NCI-H446 (cell line): ENCODE measurements at regions not wholly inside any gene's neighbourhood (a gene's known extent, or its start where the extent isn't known, plus 50 kb on each side); places are given as distances from the start of the nearest gene placed in this dataset.
A peak's percentile ranks its signal among the peaks of the same experiment; 100 is the strongest.

Source experiments
- DNase-seq, 2 experiments: peaks; one replicate each; lab custom pipeline; 2025; lab: John Stamatoyannopoulos, UW

DNA sequence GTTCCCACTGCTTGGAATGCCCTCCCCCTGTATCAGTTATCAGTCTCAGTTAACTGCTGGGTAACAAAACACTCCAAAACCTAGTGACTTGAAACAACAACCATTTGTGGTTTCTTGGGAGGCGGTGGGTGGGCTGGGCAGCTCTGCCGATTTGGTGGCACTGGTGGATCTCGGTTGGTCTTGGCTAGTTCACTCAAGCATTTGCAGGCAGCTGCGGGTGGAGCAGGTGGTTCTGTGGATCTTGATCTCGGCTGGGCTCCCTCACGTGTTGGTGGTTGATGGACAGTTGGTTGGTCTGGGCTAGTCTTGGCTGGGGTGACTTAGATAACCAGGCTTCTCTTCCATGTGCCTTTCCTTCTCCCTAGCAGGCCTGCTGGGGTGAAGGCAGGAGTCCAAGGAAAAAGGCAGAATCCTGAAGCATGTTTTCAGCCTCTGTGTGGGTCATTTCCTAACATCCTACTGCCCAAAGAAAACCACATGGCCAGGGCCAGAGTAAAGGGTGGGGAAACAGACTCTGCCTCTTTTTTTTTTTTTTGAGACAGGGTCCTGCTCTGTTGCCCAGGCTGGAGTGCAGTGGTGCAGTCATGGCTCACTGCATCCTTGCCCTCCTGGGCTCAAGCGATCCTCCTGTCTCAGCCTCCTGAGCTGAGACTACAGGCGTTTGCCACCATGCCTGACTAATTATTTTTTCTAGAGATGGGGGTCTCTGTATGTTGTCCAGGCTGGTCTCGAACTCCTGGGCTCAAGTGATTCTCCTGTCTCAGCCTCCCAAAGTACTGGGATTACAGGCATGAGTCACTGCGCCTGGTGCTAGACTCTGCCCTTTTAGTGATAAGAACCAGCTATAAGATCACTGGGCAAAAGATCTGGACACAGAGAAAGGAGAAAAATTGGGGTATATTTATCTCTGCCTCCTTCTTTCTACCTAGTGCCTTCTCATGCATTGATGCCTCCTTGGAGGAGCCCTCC lies 183.7 kb downstream of the RGS3 start:
- no peak for DNase-seq

DNA sequence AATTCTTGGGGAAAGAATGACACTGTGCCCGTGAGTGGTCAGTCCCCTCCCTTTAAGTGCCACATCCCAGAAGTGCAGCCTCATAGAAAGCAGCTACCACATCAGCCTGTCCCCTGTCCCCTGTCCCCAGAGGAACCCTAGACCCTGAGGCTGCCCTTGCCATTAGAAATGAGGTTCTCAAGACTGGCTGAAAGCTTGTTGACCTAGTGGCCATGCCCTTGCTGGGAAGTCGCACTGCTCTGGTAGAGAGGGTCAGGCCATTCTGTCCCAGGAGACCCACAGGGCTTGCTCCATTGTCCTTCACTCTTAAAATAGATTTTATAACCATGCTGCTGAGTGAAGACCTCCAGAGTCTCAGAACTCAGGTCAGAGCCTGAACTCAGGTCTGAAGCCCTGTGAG lies 184.5 kb downstream of the RGS3 start:
- no peak for DNase-seq

DNA sequence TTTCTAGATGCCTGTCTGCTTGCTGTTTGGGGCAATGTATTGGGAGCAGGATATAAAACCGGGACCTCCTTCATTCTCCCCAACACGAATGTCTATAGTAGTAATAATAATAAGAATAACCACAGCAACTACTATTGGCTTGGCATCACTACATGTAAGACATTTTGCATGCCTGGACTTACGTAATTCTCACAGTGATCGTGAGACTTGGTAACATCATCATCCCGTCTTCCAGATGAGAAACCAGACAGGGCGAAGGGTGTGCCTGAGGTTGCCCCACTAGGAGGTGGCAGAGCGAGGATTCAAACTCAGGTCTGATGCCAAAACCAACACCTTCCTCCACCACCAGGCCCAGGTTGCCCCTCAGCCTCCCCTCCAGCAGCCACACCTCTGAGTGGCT lies 185.1 kb downstream of the RGS3 start:
- DNase-seq = no peak

DNA sequence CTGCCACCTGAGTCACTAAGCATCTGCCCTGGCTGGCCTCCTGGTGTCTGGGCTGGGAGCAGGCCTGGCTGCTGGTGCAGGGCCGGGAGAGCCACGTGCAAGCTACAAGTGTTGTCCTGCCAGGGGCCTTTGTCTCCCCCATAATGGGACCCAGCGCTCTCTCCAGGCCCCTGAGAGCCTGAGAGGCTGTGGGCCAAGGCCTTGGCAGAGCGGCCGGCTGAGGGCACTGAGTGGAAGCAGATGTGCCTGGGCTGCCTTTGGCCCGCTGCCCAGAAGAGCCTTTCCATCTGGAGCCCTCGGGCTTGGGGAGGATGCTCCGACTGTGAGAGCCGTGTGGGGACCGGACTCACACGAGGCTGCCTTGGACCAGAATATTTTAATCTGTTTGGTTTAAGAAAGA lies 185.5 kb downstream of the RGS3 start:
- DNase-seq = peak; percentile 52 to 90

DNA sequence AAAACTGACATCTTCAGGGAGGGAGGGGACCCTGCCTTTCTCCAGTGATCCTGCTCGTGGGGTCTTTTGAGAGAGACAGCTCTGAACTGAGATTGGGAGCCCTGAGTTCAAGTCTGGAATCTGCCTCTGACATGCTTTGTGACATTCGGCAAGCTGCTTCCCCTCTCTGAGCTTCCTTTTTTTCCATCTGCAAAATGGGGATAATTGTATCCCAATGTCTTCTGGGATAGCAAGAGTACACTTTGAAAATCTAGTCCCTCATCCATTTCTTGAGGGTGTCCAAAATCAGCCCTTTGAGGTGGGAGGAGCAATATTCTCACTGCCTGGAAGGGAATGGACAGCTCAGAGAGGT lies 186.3 kb downstream of the RGS3 start:
- no peak for DNase-seq

DNA sequence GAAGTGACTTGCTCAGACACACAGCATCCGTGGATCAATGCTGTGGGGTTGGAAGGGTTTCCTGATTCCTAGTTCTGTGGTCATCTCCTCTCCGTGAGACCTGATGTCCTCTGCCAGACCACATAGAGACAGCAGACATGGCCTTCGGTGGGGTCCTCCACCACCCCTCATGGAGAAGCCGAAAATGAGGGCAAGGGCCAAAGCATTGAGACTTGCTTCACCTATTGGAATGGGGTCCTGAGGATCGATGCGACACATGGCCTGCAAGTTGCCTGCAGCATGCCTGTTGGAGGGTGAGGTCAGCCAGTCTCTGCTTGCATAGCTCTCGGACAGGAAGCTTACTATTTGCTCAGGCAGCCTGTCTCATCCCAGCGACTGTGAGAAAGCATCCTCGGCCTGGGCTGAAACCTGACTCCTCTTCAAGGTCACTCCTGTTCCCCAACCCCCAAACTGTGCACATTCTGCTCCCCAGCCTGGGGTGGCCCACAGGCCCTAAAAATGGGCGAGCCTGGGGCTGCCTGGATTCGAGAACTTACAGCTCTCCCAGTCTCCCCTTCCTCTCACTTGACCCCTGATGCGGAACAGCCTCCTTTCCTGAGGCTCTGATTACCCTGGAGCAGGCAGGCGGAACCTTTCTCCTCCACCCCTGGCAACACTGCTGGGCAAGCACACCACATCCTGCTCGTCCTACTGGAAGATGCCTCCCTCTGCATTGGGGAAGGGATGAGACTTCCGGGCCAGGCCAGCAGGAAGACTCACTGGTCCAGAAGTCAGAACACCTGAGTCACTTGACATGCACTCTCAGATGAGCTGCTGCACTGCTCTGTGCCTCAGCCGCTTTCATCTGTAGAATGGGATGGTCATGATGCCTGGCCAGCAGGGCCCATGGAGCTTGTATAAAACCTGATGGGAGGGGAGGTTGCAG lies 186.9 kb downstream of the RGS3 start:
- no peak for DNase-seq

DNA sequence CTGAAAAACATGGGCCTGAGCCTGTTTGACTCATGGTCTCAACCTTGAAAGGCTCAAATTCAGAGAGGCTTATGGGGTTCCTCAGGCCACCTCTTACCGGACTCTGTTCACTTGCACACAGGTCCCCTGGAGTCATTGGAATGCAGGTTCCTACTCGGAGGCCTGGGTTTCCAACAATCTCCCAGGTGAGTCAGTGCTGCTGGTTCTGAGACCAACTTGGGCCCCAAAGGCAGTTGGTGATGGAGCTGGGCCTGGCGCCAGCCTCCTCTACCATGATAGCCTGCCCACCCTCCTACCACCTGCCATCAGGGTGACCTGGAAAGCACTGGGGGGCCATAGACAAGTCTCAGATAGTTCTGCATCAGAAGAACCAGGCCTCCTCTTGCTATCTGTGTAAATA lies 188.4 kb downstream of the RGS3 start:
- no peak for DNase-seq

DNA sequence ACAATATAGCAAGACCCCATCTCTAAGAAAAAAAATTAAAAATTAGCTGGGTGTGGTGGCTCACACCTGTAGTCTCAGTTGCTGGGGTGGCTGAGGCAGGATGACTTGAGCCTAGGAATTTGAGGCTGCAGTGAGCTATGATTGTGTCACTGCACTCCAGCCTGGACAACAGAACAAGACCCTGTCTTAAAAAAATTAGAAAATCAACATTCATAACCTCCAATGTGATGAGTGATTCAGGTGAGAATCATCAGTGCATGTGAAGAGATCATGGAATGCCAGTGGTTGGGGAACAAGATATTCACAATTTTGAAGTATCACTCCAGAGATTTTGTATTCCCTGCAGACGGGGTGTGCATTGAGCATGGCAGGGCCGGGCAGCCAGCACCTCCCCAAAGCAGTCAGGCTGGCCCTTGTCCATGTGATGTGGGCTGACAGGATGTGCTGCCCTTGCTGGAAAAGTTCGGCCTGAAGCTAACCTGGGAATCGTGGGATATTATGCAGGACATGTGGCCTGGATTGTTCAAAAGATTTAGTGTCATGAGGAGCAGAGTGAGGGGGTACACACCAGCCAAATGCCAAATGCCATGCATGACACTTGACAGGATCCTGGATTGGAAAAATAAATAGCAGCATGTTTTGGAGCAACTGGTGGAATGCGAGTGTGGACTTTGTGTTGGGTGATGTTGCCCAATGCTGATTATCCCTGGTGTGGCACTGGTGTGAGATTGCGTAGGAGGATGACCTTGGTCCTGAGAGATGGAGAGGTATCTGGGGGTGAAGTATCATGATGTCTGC lies 189.0 kb downstream of the RGS3 start:
- DNase-seq = no peak

DNA sequence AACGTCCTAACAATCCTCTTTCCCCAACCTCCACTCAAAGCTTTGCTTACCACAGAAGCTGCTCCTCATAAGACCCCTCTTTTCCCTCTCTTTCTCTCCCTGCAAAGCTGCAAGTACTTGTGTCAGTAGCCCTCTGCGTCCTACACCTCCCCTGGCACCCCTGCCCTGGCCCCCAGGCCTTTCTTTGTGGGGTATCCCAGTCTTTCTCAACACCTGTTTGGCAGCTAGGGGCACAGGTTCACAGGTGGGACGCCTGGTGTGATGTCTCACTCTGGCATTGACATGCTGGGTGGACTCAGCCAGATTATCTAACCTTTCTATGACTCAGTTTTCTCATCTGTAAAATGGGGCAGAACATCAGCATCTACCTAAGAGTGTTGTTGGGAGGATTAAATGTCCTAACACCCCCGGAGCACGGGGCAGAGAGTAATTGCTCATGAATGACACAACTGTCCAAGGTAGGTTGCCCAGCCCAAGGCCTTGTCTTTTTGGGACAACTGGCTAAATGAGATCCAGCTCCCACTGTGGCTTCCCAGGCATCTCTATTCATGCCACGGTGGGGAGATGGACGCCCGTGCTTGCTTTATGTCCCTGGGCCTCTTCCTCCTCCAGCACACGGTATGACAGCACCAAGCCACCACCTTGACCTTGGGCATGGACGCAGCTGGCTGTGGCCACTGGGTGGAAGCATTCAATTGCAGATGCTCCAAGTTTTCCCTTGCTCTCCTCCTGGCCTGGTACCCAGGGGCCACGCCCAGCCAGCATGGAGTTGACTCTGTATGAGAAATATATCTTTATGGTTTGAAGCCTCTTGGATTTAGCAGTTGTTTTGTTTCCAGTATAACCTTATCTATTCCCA lies 190.4 kb downstream of the RGS3 start:
- DNase-seq = no peak

DNA sequence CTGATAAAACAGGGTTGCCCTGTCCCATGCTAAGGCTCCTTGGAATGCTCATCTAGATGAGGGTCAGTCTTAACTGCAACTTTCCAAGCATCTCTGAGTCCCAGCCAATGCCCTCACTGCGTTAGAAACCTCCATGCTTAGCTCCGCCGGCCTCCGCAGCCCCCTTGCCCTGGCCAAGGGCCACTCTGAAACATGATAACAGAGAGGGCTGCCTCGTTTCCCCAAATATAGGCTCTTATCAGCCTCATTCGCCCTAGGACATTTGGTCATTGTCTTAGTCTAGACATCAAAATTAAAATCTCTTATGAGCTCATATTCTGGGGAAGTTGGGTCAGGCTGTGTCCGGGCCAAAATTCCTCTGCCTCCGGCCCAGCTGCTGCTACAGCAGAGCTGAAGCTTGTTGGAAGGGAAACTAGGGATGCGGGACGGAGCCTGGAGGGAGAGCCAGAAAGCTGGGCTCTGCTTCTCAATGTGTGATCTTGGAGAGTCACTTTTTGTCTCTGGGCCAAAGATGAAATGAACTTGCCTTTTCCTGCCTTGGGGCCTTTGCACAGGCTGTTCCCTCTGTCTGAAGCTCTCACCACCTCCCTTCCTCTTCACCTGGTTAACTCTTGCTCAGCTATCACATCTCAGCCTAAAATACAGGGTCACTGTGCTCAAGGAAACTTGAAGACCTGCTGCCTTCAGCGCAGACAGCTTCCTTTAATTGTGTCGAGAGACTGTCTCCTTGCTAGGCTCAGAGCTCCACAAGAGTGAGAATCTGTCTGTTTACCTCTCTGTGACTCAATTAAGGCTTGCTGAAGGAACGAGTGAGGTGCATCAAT lies 191.3 kb downstream of the RGS3 start:
- DNase-seq = no peak

DNA sequence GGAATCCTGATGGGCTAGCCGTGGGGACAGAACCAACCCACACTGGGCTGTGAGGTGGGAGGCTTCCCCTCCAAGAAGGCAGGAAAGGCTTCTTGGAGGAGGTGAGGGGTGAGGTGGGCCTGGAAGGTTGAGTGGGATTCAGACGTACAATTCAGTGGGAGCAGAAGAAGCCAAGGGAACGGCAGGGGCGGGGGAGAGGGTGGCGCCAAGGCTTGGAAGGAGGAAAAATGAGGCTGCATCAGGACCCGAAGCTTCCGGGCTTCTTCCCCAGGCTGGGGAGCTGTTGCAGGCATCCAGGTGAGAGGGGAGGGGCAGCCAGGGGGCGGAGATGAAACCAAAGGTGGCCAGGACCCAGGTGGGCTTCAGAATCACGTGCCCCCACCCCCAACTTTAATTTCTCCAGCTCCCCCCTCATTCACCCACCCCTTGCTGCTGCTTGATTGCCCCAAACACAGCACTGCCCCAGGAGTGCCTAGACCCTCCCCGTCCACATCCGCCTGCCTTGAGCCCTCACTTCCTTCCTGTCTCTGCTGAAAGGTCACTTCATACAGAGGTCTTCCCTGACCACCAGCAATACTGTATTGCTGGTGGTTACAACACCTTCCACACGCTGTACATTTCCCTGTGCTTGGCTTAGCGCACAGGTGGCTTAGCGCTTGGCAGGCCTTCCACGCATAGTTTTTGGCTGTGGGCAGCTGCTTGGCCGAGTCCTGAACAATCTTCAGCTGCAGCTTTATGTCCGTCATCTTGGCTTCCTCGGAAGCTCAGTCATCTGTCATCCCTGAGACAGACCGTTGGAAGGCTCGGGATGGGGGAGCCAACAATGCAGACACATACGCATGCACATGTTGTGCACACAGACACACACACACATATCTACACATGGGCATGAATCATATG lies 193.5 kb downstream of the RGS3 start:
- DNase-seq = no peak

DNA sequence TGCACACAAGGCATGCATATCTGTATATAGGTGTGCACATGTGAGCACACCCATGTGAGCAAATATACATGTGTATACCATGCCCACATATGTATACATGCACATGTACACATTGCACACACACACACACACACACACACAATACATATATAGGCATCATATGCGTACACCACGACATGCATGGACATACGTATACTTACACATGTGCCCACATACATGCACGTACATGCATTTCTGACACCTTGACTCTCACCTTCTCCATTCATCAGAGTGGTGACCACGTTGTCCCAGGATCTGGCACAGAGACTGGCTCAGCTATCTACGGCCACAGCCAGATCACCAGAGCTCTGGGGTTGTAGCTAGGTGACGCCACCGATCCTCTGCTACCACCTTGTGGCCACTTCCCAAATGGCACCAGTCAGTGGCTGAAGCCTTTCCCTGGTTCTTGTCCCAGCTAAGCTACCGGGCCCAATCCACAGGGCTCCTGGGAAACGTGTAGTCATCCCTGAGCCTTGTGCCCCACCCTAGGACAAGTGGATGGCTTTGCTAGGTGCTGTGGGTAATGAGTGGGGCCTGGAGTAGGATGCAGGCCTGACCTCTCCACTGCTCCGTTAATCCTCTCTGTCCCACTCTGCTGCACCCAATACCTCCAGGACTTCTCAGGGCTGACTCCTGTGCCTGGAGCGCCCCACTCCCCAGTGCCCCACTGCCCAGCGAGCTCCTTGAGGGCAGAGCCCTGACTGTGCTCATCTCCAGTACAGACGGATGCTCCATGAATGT lies 194.4 kb downstream of the RGS3 start:
- DNase-seq = peak; percentile 34 to 63

DNA sequence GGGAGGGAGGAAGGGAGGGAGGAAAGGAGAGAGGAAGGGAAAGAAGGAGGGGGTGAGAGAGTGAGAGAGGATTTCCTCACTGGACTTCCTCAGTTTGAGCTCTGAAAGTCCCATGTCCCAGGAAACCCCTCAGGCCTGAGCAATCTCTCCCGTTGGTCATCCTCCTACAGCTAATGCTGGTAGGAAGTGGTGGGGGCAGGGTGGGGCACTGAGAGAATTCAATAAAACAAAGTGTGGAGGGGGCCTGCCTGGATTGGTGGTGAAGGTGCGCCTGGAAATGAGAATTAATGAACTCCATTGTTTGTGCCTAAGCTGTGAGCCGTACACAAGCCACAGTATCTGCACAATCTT lies 195.0 kb downstream of the RGS3 start:
- DNase-seq = no peak

DNA sequence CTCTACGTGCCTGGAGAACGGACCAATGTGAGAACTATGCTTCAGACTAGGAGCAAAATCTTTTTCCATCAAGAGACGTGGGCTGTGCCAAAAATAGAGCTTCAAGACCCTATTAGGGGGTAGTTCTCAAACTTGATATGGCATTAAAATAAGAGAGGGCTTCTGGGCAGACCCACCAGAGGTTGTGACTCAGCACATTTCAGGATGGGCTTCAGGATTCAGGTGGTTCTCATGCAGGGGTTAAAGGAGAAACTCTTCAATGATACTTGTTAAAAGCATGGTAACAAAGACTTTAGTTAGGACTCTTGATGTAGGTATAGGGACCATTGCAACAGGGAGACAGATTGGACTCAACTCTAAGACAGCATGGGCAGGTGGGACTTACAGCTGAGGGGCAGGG lies 195.5 kb downstream of the RGS3 start:
- no peak for DNase-seq

DNA sequence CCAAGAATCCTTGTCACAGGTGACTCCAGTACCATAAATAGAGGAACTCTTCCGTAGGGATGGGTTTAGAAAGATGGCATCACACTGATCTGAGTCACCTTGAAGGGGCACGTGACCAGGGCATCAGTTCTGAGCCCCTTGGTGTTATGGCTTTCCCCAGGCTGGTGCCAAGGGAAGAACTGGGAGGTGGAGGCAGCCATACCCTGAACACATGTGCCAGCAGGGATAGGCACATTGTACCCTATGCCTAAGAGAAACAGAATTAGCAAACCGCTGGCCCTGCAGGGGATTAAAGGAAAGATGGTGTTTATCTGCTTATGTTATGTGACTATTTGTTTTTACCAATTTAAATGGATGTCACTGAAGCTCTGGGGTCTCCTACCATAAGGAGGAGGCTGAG lies 196.2 kb downstream of the RGS3 start:
- DNase-seq = no peak

DNA sequence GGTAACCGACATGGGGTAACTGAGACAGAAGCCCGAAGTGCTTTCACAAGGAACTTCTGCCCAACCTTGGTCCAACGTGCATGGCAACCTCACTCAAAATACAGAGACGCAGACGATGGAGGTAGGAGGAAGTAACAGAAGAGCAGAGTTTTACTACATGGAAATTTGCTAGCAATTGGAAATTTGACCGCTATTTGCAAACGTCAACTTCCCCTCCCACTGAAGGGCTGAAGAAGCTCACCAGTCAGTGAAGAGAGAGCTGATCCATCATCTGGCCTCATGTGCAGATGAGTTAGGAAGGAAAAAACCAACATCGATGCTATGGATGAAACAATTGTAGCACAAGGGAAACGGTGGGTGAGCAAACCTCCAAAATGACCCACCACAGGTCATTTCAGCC lies 196.7 kb downstream of the RGS3 start:
- no peak for DNase-seq

DNA sequence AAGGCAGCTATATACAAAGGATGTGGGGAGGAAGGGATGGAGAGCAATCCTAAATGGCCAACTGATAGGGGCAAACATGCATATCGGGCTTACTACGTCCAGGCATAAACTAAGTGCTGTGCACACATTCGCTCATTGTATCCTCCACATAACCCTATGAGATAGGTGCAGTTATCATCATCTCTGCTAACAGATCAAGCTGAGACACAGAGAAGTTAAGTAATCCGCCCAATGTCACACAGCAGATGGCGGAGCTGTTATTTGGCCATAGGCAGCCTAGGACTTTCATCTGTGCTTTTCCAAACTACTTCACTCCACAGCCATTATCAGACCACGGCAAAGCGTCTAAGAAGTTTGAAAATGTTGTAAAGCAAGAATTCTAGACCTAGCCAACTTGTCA lies 197.5 kb downstream of the RGS3 start:
- DNase-seq = no peak

DNA sequence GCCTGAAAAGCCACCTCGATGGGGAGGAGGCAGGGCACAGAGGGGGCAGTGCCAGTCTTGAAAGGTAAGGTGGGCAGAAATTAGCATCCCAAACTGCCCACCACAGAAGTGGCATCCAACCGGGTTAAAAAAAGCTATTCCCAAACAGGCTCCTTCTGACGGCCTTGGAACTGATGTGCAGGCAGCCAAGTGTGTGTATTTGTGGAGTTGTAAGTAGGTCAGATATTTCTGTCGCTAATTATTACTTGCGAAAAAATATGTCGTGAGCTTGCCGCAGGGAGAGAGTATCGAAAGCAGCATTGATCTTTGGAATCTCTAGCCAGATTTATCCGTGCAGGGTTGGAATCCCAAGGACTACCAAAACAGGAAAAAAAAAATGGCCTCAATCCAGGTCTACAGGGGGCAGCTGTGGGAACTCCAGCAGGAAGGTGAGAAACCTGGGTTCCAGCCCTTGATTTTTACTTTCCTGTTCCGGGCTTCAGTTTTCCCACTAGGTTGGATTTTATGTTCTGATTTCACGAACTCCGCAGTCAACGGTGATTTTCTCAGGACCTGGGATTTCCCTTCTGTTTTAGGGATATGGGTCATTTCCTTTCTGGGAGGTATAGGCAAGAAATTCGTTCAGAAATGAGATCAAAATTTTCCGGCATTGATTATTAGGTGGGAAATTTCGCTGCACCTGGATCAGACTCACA lies 200.8 kb downstream of the RGS3 start:
- no peak for DNase-seq
